HepG2 (cell line): ENCODE measurements at regions not wholly inside any gene's neighbourhood (a gene's known extent, or its start where the extent isn't known, plus 50 kb on each side); places are given as distances from the start of the nearest gene placed in this dataset.

ENCODE experiments used
- EP300 ChIP-seq, 3 experiments: sonication (generic) in 1 of 3; formaldehyde crosslinking in 1 of 3; IDR thresholded peaks; 2 replicates each; pipeline versions ENCODE4 v1.5.1 to v1.6.1; 2011 to 2020; ENCODE audit warnings: low read depth in 2 of 3, low read length in 2 of 3, borderline replicate concordance in 1 of 3, improper control_type of control experiment in 1 of 3, mild to moderate bottlenecking in 1 of 3, missing genetic modification reagents in 1 of 3, moderate library complexity in 1 of 3
- NCOA2 ChIP-seq: sonication (generic); formaldehyde crosslinking; IDR thresholded peaks from 2 replicates; pipeline ENCODE4 v1.8.0; 2022; ENCODE audit warnings: inconsistent platforms
- TF ChIP-seq, protein P1 (sequence below): sonication (generic); formaldehyde crosslinking; IDR thresholded peaks from 2 replicates; pipeline ENCODE4 v1.4.0; 2020; ENCODE audit warnings: low read depth, missing genetic modification reagents

DNA sequence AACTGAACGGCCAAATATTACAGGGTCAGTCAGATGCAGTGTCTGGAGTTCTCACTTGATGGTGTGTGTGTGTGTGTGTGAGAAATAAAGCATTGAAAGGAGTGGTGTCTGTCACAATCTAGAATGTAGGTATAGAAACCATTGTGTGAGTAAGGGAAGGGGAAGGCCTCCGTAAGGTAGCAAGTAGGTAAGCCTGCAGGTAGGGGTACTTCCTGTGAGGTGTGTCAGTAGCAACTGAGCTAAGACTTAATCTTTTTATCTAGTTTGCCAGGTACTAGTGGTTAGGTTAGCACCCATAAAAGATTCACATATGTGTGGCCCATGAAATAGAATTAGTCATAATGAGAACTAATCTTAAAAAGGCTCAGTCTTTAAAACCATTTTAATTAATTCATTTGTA, 1517.8 kb downstream of the SI start:
- TF ChIP-seq, protein P1, sequence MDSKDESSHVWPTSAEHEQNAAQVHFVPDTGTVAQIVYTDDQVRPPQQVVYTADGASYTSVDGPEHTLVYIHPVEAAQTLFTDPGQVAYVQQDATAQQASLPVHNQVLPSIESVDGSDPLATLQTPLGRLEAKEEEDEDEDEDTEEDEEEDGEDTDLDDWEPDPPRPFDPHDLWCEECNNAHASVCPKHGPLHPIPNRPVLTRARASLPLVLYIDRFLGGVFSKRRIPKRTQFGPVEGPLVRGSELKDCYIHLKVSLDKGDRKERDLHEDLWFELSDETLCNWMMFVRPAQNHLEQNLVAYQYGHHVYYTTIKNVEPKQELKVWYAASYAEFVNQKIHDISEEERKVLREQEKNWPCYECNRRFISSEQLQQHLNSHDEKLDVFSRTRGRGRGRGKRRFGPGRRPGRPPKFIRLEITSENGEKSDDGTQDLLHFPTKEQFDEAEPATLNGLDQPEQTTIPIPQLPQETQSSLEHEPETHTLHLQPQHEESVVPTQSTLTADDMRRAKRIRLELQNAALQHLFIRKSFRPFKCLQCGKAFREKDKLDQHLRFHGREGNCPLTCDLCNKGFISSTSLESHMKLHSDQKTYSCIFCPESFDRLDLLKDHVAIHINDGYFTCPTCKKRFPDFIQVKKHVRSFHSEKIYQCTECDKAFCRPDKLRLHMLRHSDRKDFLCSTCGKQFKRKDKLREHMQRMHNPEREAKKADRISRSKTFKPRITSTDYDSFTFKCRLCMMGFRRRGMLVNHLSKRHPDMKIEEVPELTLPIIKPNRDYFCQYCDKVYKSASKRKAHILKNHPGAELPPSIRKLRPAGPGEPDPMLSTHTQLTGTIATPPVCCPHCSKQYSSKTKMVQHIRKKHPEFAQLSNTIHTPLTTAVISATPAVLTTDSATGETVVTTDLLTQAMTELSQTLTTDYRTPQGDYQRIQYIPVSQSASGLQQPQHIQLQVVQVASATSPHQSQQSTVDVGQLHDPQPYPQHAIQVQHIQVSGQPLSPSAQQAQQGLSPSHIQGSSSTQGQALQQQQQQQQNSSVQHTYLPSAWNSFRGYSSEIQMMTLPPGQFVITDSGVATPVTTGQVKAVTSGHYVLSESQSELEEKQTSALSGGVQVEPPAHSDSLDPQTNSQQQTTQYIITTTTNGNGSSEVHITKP (CRISPR knock-in tag): no peak
- no peak for TF ChIP-seq EP300 (IDR thresholded peaks at IDR 0.05; ENCODE audit: low read depth in 2 of 2, low read length in 2 of 2)
- no peak for TF ChIP-seq EP300 (CRISPR knock-in tag; IDR thresholded peaks at IDR 0.05; ENCODE audit: borderline replicate concordance)
- TF ChIP-seq NCOA2 (CRISPR knock-in tag): no peak
